ENCODE measurements at regions not wholly inside any gene's neighbourhood (a gene's known extent, or its start where the extent isn't known, plus 50 kb on each side); places are given as distances from the start of the nearest gene placed in this dataset.

GRCh38 chr7:156275292-156275691 is 365.3 kb upstream of the RNF32 start:
- TF ChIP-seq GATA2 (IDR thresholded peaks at IDR 0.05; ENCODE audit: low read depth, low read length), result no peak
- TF ChIP-seq GATA3 (IDR thresholded peaks at IDR 0.05; ENCODE audit: low read depth, low read length), result no peak

All from SH-SY5Y (cell line).